Neuron (in vitro differentiated cells): ENCODE measurements at regions not wholly inside any gene's neighbourhood (a gene's known extent, or its start where the extent isn't known, plus 50 kb on each side); places are given as distances from the start of the nearest gene placed in this dataset.
"Not testable (repeated sequence)": the region's sequence is repeated elsewhere in the genome, so short reads cannot be mapped to it uniquely, and the experiment has no call there.

Experiments used
- H2AFZ ChIP-seq: one replicate; pipeline ENCODE4 v1.6.1; 2013; ENCODE audit warnings: low read depth, mild to moderate bottlenecking, inconsistent platforms, low read length, moderate library complexity
- H3K27me3 ChIP-seq: one replicate; pipeline ENCODE4 v1.6.1; 2013; ENCODE audit warnings: low read length; ENCODE audit not compliant: insufficient read depth
- H3K36me3 ChIP-seq: one replicate; pipeline ENCODE4 v1.6.1; 2013; ENCODE audit warnings: low read length; ENCODE audit not compliant: insufficient read depth
- H3K4me1 ChIP-seq: one replicate; pipeline ENCODE4 v1.6.1; 2013; ENCODE audit warnings: low read length; ENCODE audit not compliant: insufficient read depth
- H3K4me3 ChIP-seq: 2 replicates; pipeline ENCODE4 v1.5.1; 2013; ENCODE audit warnings: mild to moderate bottlenecking, low read length, moderate library complexity
- H3K9me3 ChIP-seq: one replicate; pipeline ENCODE4 v1.6.1; 2013; ENCODE audit warnings: low read length

GRCh38 chr11:67885574-67885973 is 118.3 kb downstream of the UNC93B1 start:
- H2AFZ ChIP-seq, H3K36me3 ChIP-seq, H3K4me1 ChIP-seq, H3K4me3 ChIP-seq, H3K27me3 ChIP-seq, H3K9me3 ChIP-seq: not testable (repeated sequence)

GRCh38 chr11:67884761-67885558 is 118.9 kb downstream of the UNC93B1 start:
- not testable (repeated sequence) for H3K36me3 ChIP-seq, H3K4me1 ChIP-seq, H2AFZ ChIP-seq, H3K9me3 ChIP-seq, H3K27me3 ChIP-seq, H3K4me3 ChIP-seq

GRCh38 chr11:67884073-67884757 is 119.7 kb downstream of the UNC93B1 start:
- not testable (repeated sequence) for H3K27me3 ChIP-seq, H3K9me3 ChIP-seq, H3K4me1 ChIP-seq, H3K36me3 ChIP-seq, H2AFZ ChIP-seq, H3K4me3 ChIP-seq

GRCh38 chr11:67882304-67882703 is 121.6 kb downstream of the UNC93B1 start:
- H2AFZ ChIP-seq, H3K36me3 ChIP-seq, H3K4me1 ChIP-seq, H3K9me3 ChIP-seq, H3K27me3 ChIP-seq, H3K4me3 ChIP-seq: not testable (repeated sequence)

GRCh38 chr11:67881836-67882235 is 122.1 kb downstream of the UNC93B1 start:
- not testable (repeated sequence) for H3K27me3 ChIP-seq, H3K4me3 ChIP-seq, H3K36me3 ChIP-seq, H3K9me3 ChIP-seq, H3K4me1 ChIP-seq, H2AFZ ChIP-seq

GRCh38 chr11:67880594-67881196 is 123.2 kb downstream of the UNC93B1 start:
- H3K36me3 ChIP-seq, H3K9me3 ChIP-seq, H2AFZ ChIP-seq, H3K4me1 ChIP-seq, H3K27me3 ChIP-seq, H3K4me3 ChIP-seq: not testable (repeated sequence)

GRCh38 chr11:67878666-67879065 is 125.2 kb downstream of the UNC93B1 start:
- H2AFZ ChIP-seq, H3K4me1 ChIP-seq, H3K4me3 ChIP-seq, H3K27me3 ChIP-seq, H3K36me3 ChIP-seq, H3K9me3 ChIP-seq: not testable (repeated sequence)

GRCh38 chr11:67877316-67877715 is 126.6 kb downstream of the UNC93B1 start:
- not testable (repeated sequence) for H3K9me3 ChIP-seq, H3K27me3 ChIP-seq, H2AFZ ChIP-seq, H3K36me3 ChIP-seq, H3K4me1 ChIP-seq, H3K4me3 ChIP-seq

- H3K4me3 ChIP-seq, H3K36me3 ChIP-seq, H3K4me1 ChIP-seq, H3K27me3 ChIP-seq, H3K9me3 ChIP-seq, H2AFZ ChIP-seq: not testable (repeated sequence)
Observed at GRCh38 chr11:67873223-67873622, 130.7 kb downstream of the UNC93B1 start.

- H3K27me3 ChIP-seq, H3K4me1 ChIP-seq: not testable (repeated sequence)
Observed at GRCh38 chr11:67871168-67871567, 132.7 kb downstream of the UNC93B1 start.

GRCh38 chr11:67862896-67863295 is 141.0 kb downstream of the UNC93B1 start:
- not testable (repeated sequence) for H3K27me3 ChIP-seq, H3K4me3 ChIP-seq, H3K9me3 ChIP-seq, H2AFZ ChIP-seq, H3K36me3 ChIP-seq, H3K4me1 ChIP-seq

More at GRCh38 chr11:67871168-67871567, 132.7 kb downstream of the UNC93B1 start:
- not testable (repeated sequence) for H3K4me3 ChIP-seq, H2AFZ ChIP-seq, H3K9me3 ChIP-seq, H3K36me3 ChIP-seq

- H3K27me3 ChIP-seq, H3K4me3 ChIP-seq, H3K9me3 ChIP-seq, H2AFZ ChIP-seq, H3K4me1 ChIP-seq, H3K36me3 ChIP-seq: not testable (repeated sequence)
Observed at GRCh38 chr11:67859513-67860161, 144.3 kb downstream of the UNC93B1 start.

GRCh38 chr11:67850747-67851146 is 153.2 kb downstream of the UNC93B1 start:
- not testable (repeated sequence) for H3K36me3 ChIP-seq, H3K9me3 ChIP-seq, H3K4me1 ChIP-seq, H2AFZ ChIP-seq, H3K27me3 ChIP-seq, H3K4me3 ChIP-seq
